HG03432 (cell line): ENCODE measurements at regions not wholly inside any gene's neighbourhood (a gene's known extent, or its start where the extent isn't known, plus 50 kb on each side); places are given as distances from the start of the nearest gene placed in this dataset.

Experiments used
- ATAC-seq: cut with Tn5 transposase; IDR thresholded peaks from one replicate; pipeline ENCODE4 v1.9.1; 2021; ENCODE audit warnings: mild to moderate bottlenecking, moderate library complexity; ENCODE audit not compliant: unreplicated experiment

- ATAC-seq: no peak
Measured at GRCh38 chr13:75135325-75135825, 346.6 kb downstream of the TBC1D4 start.

- no peak for ATAC-seq
Measured at GRCh38 chr13:75132701-75133695, 349.0 kb downstream of the TBC1D4 start.

- ATAC-seq: no peak
Measured at GRCh38 chr13:75129331-75129730, 352.6 kb downstream of the TBC1D4 start.

- ATAC-seq: no peak
Measured at GRCh38 chr13:75124415-75124814, 357.6 kb downstream of the TBC1D4 start.

GRCh38 chr13:75123428-75123827, 358.5 kb downstream of the TBC1D4 start:
- ATAC-seq: no peak

GRCh38 chr13:75120085-75120484, 361.9 kb downstream of the TBC1D4 start:
- no peak for ATAC-seq

- ATAC-seq: no peak
Measured at GRCh38 chr13:75115171-75115570, 366.8 kb downstream of the TBC1D4 start.

- no peak for ATAC-seq
Measured at GRCh38 chr13:75103976-75104375, 378.0 kb downstream of the TBC1D4 start.

GRCh38 chr13:75102001-75102716, 379.8 kb downstream of the TBC1D4 start:
- no peak for ATAC-seq

GRCh38 chr13:75101348-75101747, 380.6 kb downstream of the TBC1D4 start:
- no peak for ATAC-seq

- peak; percentile 31 for ATAC-seq
Measured at GRCh38 chr13:75092143-75092542, 389.8 kb downstream of the TBC1D4 start.

- peak; percentile 60 for ATAC-seq
Measured at GRCh38 chr13:75091718-75092117, 390.3 kb downstream of the TBC1D4 start.

- peak; percentile 9 for ATAC-seq
Measured at GRCh38 chr13:75090872-75091615, 390.9 kb downstream of the TBC1D4 start.

- no peak for ATAC-seq
Measured at GRCh38 chr13:75088915-75089314, 393.1 kb downstream of the TBC1D4 start.

GRCh38 chr13:75079226-75079625, 402.7 kb downstream of the TBC1D4 start:
- ATAC-seq: no peak

GRCh38 chr13:75076476-75076875, 405.5 kb downstream of the TBC1D4 start:
- ATAC-seq: no peak

- ATAC-seq: no peak
Measured at GRCh38 chr13:75073786-75074185, 408.2 kb downstream of the TBC1D4 start.

- ATAC-seq: no peak
Measured at GRCh38 chr13:75072891-75073290, 409.1 kb downstream of the TBC1D4 start.

- ATAC-seq: no peak
Measured at GRCh38 chr13:75072368-75072767, 409.6 kb downstream of the TBC1D4 start.

GRCh38 chr13:75071796-75072195, 410.2 kb downstream of the TBC1D4 start:
- ATAC-seq: no peak

- no peak for ATAC-seq
Measured at GRCh38 chr13:75071395-75071794, 410.6 kb downstream of the TBC1D4 start.
